Nephron (organoid): ENCODE measurements at regions not wholly inside any gene's neighbourhood (a gene's known extent, or its start where the extent isn't known, plus 50 kb on each side); places are given as distances from the start of the nearest gene placed in this dataset.

ENCODE experiments used
- H3K27ac Mint-ChIP-seq, 3 experiments: 2 replicates each; pipeline ENCODE4 v1.8.0; 2020; ENCODE audit warnings: mixed read lengths in 3 of 3, mild to moderate bottlenecking in 2 of 3, moderate library complexity in 1 of 3
- H3K27me3 Mint-ChIP-seq: 2 replicates; pipeline ENCODE4 v1.8.0; 2021; ENCODE audit warnings: low read depth, mild to moderate bottlenecking, moderate library complexity, mixed read lengths
- H3K36me3 Mint-ChIP-seq: 2 replicates; pipeline ENCODE4 v1.8.0; 2020; ENCODE audit warnings: low read depth, mixed read lengths
- H3K4me1 Mint-ChIP-seq: 2 replicates; pipeline ENCODE4 v1.8.0; 2020; ENCODE audit warnings: mixed read lengths
- H3K4me3 Mint-ChIP-seq, 3 experiments: 2 replicates each; pipeline ENCODE4 v1.8.0; 2020; ENCODE audit warnings: mild to moderate bottlenecking in 3 of 3, mixed read lengths in 3 of 3, moderate library complexity in 2 of 3
- H3K9me3 Mint-ChIP-seq: 2 replicates; pipeline ENCODE4 v1.8.0; 2020; ENCODE audit warnings: mixed read lengths
- CTCF ChIP-seq, 3 experiments: fragments of 200-600 bp; sonication (generic); IDR thresholded peaks; one replicate each; pipeline ENCODE4 v1.5.0; 2021; ENCODE audit warnings: antibody characterized with exemption in 3 of 3; ENCODE audit not compliant: unreplicated experiment in 3 of 3

DNA sequence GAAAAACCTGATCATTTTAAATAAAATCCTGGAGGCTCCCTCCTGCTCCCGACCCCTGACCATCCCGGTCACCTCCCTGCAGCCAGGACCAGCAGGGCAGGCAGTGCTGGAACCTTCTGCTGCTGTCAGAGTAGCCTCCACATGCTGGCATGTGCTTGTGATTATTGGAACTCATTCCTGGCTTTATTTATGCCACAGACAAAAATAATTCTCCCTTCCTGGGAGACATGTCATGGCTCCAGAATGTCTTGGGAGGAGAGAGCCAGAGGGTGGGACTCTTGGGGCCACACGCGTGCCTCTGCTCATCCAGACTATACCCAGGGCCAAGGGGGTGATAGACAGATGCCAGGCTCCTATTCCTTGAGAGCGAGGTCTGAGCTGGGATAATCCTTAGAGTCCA lies 183.6 kb upstream of the RAB4A start:
- Mint-ChIP-seq H3K4me3 (no peak overlapping the region), H3K4me1 (peaks cover 13% of the 10 kb centered on the region), H3K27me3 (peaks cover 19% of the 10 kb centered on the region), H3K27ac (no peak overlapping the region), H3K36me3 (peaks cover 4% of the 10 kb centered on the region), H3K9me3 (peaks cover 22% of the 10 kb centered on the region)
- TF ChIP-seq CTCF (IDR thresholded peaks at IDR 0.05; ENCODE audit: unreplicated experiment in 3 of 3): no peak

GRCh38 chr1:229087906-229088305 lies 183.0 kb upstream of the RAB4A start:
- Mint-ChIP-seq H3K27ac (no peak overlapping the region), H3K4me3 (no peak overlapping the region), H3K4me1 (peaks cover 18% of the 10 kb centered on the region), H3K27me3 (peaks cover 16% of the 10 kb centered on the region), H3K9me3 (peaks cover 16% of the 10 kb centered on the region), H3K36me3 (peaks cover 4% of the 10 kb centered on the region)
- no peak for TF ChIP-seq CTCF (IDR thresholded peaks at IDR 0.05; ENCODE audit: unreplicated experiment in 3 of 3)

DNA sequence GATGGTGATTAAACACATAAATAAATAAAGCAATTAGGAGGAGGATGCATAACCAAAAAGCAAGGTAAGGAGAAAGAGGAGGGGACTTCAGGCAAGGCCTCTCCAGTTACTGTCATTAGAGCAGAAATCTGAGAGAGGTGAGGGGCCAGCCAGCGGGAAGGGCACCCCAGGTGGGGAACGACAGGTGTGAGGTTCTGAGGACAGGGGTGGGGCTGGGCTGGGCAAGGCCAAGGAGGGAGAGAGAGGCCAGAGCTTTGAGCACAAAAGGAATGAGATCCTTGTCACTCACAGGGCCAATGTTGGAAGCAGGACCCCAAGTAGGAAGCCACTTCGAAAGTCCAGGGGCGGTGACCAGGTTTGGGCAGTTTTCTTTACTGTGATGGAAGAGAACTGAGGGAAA lies 182.2 kb upstream of the RAB4A start:
- no peak overlapping the region for H3K4me3 Mint-ChIP-seq
- H3K27ac Mint-ChIP-seq: peak overlapping the region in 1 of 3 experiments; percentile 7
- H3K27me3 Mint-ChIP-seq: peaks cover 12% of the 10 kb centered on the region
- H3K4me1 Mint-ChIP-seq: peaks cover 25% of the 10 kb centered on the region
- peaks cover 9% of the 10 kb centered on the region for H3K9me3 Mint-ChIP-seq
- TF ChIP-seq CTCF (IDR thresholded peaks at IDR 0.05; ENCODE audit: unreplicated experiment in 3 of 3): no peak
- H3K36me3 Mint-ChIP-seq: peaks cover 4% of the 10 kb centered on the region

DNA sequence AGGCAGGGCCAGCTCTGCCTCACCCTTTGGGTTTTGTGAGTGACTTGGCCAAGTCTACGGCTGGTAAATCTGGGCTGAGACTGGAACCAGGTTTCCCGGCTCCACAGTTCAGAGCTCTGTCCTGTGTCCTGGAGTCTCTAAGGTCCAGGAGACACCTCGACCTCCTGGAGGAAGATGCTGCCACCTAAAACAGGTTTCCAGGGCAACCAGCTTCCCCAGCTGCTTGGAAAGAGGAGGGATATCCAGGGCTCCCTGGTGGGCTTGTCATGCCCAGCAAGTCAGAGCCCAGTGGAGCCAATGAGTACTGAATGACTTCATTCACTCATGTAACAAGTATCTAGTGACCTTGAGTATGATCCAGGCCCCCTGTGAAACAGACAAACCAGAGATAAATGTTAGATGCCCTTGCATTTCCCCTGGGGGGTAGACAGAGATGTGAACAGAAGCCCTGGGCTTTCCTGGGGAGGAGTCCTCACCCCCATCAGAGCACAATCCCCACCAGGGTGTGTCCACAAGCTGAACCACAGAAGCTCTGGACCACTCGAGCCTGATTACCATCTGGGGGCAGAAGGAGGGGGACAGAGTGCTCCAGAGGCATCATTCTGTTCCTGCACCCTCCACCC lies 181.2 kb upstream of the RAB4A start:
- H3K27ac Mint-ChIP-seq: no peak overlapping the region
- peaks cover 12% of the 10 kb centered on the region for H3K27me3 Mint-ChIP-seq
- H3K4me3 Mint-ChIP-seq: no peak overlapping the region
- H3K4me1 Mint-ChIP-seq: peaks cover 35% of the 10 kb centered on the region
- H3K9me3 Mint-ChIP-seq: peaks cover 1% of the 10 kb centered on the region
- TF ChIP-seq CTCF (IDR thresholded peaks at IDR 0.05; ENCODE audit: unreplicated experiment in 3 of 3): no peak
- no peaks in the 10 kb centered on the region for H3K36me3 Mint-ChIP-seq

GRCh38 chr1:229091721-229092136 lies 179.2 kb upstream of the RAB4A start:
- no peaks in the 10 kb centered on the region for H3K9me3 Mint-ChIP-seq
- H3K27ac Mint-ChIP-seq: peak overlapping the region; percentile 73 to 93 (median 82)
- no peak overlapping the region for H3K4me3 Mint-ChIP-seq
- peaks cover 12% of the 10 kb centered on the region for H3K27me3 Mint-ChIP-seq
- H3K36me3 Mint-ChIP-seq: no peaks in the 10 kb centered on the region
- peaks cover 37% of the 10 kb centered on the region for H3K4me1 Mint-ChIP-seq
- TF ChIP-seq CTCF (IDR thresholded peaks at IDR 0.05; ENCODE audit: unreplicated experiment in 3 of 3): no peak
